SK-N-SH (cell line): ENCODE measurements at regions not wholly inside any gene's neighbourhood (a gene's known extent, or its start where the extent isn't known, plus 50 kb on each side); places are given as distances from the start of the nearest gene placed in this dataset.

Source experiments
- CTCF ChIP-seq: fragments of 200-600 bp; sonication (generic); IDR thresholded peaks from 2 replicates; pipeline ENCODE4 v1.6.1; 2017; ENCODE audit warnings: antibody characterized with exemption, mild to moderate bottlenecking, moderate library complexity
- JUND ChIP-seq: IDR thresholded peaks from 2 replicates; pipeline ENCODE4 v1.4.0; 2012
- MAX ChIP-seq: IDR thresholded peaks from 2 replicates; pipeline ENCODE4 v1.4.0; 2012; ENCODE audit warnings: low read depth
- POLR2AphosphoS5 ChIP-seq: IDR thresholded peaks from 2 replicates; pipeline ENCODE4 v1.6.1; 2012; ENCODE audit warnings: low read depth, low read length
- RXRA ChIP-seq: IDR thresholded peaks from 2 replicates; pipeline ENCODE4 v1.4.0; 2012; ENCODE audit warnings: low read depth, mild to moderate bottlenecking, borderline replicate concordance
- TAF1 ChIP-seq: IDR thresholded peaks from 2 replicates; pipeline ENCODE4 v1.6.1; 2012; ENCODE audit warnings: low read depth, mild to moderate bottlenecking, low read length, moderate library complexity, borderline replicate concordance

GRCh38 chr5:133797167-133797566, 171.3 kb downstream of the C5orf15 start:
- TF ChIP-seq POLR2AphosphoS5, result no peak
- no peak for TF ChIP-seq MAX
- no peak for TF ChIP-seq CTCF
- no peak for TF ChIP-seq RXRA
- TF ChIP-seq JUND, result no peak
- no peak for TF ChIP-seq TAF1
